GM18951 (cell line): ENCODE measurements at regions not wholly inside any gene's neighbourhood (a gene's known extent, or its start where the extent isn't known, plus 50 kb on each side); places are given as distances from the start of the nearest gene placed in this dataset.

Experiments
- POLR2A ChIP-seq: IDR thresholded peaks from 4 replicates; pipeline ENCODE4 v1.6.1; 2011; ENCODE audit warnings: mild to moderate bottlenecking; ENCODE audit not compliant: insufficient read length, insufficient read depth; ENCODE audit errors: extremely low read depth
- in situ Hi-C: fragments of 300-500 bp; cut with MboI; formaldehyde crosslinking; loops from one replicate; pipeline ENCODE4 v1.12.0; 2022; ENCODE audit warnings: low sequenced_read_pairs, mixed read lengths, inconsistent platforms; ENCODE audit not compliant: unreplicated experiment

DNA sequence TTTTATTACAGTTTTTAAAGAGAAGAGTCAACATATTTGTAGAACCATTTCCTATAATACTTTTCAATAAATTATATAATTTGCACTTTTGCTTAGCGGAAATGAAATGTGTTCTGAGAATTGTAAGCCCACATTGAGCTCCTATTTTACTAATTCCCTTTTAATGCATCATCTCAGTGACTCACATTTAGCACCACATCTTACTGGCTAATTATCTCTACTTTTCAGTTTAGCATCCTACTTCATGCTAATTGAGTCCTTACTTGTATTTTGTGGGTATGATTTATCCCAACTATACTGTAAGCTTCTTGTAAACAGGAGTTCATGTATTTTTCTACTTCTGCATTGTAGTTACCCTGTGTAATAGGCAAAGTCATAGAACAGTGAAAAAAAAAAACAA is 67.5 kb downstream of the TMX1 start:
- TF ChIP-seq POLR2A = no peak
- in situ Hi-C loops = no loop called here

DNA sequence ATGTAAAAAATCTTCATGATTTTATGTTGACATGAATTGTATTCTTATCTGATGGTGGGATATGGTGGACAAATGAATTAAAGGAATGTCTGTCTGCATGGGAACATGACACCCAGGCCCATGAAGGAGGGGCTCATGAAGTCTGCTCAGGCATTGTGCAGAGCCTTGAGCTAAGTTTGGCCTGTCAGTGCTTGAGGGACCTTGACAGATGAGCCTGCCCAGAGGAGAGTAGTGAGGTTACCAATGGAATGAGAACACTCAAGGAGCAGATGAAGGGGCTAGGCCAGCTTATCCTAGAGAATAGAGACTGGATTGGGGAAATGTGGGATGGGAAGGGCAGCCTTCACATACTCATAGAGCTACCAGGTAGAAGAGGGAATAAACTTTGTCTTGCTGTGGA is 68.8 kb downstream of the TMX1 start:
- in situ Hi-C loops = no loop called here
- TF ChIP-seq POLR2A = no peak

DNA sequence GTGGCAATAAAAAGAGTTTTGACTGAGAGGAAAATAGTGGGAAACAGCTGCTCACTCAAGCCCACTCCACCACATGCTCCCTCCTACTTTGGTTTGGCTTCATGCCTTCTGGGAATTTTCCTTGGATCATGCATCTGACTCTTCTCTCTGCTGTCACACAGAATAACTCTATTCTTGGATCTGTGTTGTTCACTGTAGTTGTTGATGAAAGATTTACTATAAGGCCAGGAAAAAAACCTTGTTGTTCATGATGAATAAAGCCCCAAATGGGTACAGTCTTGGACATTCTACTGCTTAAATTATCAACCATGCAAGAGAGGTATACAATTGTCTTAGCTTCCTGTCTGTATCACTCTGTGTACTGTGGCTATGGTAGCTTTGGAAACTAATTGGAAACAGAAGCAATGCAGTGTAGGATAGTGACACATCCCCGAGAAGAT is 70.5 kb downstream of the TMX1 start:
- in situ Hi-C loops = no loop called here
- no peak for TF ChIP-seq POLR2A

DNA sequence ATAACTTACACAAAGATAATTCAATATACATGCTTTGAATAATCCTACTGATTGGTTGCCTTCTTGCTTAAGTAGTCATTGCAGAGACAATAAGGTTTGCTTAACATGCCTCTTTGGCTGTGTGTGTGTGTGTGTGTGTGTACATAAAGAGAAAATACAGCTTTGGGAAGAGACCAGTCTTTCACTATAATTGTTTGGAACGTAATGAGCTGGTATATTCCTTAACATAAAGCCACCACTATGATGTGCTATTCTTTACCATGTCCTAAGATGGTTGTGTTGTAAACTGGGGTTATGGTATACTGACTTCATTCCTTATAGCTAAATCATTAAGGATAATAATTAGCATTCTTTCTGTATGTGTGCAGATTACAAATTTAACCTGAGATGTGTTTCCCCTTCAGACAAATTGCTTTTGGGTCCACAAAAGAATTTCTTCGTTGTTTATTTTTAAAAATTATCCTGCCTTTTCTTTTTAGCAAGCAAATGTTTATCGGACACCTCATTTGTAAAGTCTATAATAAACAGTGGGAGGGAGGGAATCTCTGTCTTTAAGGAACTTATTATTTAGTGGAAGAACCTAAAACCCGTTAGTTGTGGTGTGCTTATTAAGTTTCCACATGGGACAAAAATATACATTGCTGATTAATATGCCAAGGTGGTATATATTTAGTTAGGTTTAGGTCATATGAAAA is 74.4 kb downstream of the TMX1 start:
- in situ Hi-C loops = no loop called here
- no peak for TF ChIP-seq POLR2A

DNA sequence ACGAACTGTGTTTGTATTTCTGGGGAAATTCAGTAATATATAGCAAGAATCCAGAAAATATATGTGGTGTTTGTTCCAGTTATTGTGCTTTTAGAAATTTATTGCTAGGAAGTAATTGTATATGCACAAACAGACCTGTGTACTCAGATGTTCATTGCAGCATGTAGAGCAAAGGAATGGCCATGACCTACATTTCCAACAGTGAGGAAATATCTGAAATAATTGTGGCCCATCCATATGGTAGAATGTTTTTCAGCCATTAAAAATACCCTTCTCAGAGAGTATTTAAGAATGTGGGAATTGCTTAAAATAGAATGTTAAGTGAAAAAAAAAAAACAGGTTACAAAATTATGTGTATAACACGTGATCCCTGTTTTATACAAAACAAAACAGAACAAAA is 77.3 kb downstream of the TMX1 start:
- in situ Hi-C loops = no loop called here
- TF ChIP-seq POLR2A = no peak

DNA sequence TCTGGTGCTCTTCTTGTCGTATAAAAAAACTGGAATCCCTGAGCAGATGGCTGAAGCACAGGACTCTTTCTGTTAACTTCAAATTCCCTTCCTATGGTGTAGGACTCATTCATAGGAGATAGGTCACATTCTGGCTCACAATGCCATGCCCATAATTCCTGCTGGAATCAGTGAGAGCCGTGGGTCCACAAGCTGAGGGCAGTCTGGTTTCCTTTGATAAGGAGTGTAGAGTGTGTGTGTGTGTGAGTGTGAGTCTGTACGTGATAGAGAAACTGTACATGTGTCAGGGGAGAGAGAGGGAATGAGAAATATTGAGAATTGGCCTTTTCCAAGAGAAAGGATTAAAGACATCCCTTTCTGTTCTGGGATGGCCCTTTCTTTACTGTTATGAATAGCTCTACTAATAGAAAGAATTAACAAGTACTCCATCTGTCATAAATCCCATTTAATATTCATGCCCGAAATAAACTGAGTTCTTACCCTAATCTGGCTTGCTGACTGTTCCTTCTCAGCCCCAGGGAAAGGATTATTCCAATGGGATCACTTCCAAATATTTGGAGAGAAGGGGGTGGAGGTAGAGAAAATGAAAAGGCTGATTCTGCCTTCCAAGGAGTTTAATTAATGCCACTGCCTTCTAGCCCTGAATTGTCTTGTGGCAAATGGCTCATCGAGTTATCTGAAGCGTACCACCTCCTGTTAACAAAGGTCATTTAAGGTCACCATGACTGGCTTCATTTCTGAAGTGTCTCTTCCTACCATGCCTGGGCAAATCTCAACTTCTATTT is 79.0 kb downstream of the TMX1 start:
- in situ Hi-C loops = no loop called here
- no peak for TF ChIP-seq POLR2A

DNA sequence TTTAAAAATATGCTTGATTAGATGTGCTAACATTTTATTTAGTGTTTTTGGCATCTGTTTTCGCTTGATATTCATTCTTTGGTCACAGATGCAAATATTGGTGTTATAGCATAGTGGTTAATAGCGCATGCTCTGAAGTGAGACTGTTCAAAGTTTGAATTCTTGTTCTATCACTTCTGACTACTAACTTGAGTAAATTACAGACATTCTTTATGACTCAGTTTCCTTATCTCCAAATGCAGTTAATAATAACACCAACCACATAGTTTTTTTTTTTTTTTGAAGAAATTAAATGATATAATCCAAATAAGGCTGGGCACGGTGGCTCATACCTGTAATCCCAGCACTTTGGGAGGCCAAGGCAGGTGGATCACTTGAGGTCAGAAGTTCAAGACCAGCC is 81.0 kb downstream of the TMX1 start:
- in situ Hi-C loops = no loop called here
- no peak for TF ChIP-seq POLR2A

DNA sequence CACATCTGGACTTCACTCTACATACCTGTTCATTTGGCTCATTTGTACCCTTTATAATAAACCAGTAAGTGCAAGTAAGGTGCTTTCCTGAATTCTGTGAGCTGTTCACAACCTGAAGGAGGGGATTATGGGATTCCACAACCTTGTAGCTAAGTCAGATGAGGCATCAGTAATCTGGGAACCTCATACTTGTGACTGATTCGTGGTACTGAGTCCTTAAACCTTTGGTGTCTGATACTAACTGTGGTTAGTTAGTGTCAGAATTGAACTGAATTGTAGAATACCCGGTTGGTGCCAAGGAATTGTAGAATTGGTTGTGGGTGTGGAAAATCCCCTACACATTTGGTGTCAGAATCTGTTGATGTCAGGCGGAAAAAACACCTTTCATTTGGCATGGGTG is 83.4 kb downstream of the TMX1 start:
- in situ Hi-C loops = no loop called here
- TF ChIP-seq POLR2A = no peak

DNA sequence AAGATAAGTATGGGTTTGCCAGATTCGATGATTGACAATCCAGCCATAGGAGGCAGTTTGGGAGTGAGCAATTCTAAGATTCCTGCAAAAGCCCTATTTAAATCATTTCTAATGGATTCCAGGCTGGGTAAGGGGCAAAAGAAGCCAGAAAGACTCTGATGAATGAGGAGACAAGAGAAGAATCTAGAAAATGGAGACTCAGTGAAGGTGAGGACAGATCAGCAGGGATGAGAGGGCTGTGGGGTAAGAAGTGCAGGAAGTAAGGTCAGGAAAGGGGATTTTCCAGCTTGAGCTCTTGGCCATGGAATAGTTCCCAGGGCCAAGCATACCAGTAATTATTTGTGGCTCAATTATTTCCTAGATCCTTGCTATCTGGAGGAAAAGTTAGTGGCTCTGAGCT is 87.3 kb downstream of the TMX1 start:
- no peak for TF ChIP-seq POLR2A
- in situ Hi-C loops = no loop called here

DNA sequence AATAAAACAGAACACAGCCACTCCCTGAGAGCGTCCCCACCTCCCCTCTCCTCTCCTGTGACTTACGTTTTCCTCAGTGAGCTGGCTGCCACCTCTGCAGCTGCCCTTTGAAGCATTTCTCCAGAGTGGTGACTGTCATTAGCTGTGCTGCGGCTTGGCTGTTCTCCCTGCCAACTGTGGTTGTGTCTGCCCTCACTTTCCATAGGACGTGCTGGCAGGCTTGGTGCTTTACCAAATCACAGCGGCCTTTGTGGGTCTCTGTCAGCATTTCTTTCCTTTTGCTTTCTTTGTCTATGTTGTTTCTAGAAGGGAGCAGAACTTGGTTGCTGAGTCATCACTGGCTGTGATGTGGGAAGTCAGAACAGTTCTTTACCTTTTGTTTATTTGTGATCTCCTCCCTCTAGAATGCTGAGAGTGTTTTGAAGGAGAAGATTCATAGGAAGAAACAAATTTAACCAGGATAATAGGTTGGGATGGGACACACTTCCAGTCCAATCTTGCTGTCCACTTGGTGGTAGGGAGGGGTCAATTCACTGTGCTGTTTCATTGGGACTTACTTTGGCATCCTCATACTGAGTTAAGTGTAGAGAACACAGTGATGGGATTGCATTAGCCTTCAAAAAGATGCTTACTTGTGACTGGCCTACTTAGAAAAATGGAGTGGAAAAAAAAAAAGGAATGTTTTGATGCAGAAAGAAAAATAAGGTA is 88.2 kb downstream of the TMX1 start:
- in situ Hi-C loops = no loop called here
- no peak for TF ChIP-seq POLR2A

DNA sequence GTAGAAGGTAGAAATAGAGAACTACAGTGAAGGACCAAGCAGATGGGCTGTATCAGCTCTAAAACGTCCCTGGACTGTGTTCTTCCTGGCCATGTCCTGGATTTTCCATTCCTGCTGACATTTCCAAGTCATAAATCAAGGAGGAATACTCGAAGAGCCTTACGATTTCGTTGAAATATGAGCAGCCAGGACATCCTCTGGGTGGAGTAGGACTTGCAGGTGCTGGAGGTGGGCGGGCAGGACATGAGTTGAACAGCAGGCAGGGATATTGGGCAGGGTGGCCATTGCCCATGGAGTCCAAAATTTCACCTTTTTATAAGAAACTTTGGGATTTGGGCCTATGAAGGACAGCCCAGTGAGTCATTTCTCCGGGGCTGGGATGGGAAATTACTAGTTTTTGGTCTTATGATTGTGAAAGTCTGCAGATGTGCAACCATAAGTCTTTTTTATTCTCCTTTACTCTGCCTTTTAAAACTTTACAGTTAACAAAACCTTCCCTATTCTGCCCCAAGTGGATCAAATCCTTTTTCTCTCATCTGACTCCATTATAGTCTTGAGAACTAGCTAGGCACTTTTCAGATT is 88.8 kb downstream of the TMX1 start:
- in situ Hi-C loops = no loop called here
- TF ChIP-seq POLR2A = no peak

DNA sequence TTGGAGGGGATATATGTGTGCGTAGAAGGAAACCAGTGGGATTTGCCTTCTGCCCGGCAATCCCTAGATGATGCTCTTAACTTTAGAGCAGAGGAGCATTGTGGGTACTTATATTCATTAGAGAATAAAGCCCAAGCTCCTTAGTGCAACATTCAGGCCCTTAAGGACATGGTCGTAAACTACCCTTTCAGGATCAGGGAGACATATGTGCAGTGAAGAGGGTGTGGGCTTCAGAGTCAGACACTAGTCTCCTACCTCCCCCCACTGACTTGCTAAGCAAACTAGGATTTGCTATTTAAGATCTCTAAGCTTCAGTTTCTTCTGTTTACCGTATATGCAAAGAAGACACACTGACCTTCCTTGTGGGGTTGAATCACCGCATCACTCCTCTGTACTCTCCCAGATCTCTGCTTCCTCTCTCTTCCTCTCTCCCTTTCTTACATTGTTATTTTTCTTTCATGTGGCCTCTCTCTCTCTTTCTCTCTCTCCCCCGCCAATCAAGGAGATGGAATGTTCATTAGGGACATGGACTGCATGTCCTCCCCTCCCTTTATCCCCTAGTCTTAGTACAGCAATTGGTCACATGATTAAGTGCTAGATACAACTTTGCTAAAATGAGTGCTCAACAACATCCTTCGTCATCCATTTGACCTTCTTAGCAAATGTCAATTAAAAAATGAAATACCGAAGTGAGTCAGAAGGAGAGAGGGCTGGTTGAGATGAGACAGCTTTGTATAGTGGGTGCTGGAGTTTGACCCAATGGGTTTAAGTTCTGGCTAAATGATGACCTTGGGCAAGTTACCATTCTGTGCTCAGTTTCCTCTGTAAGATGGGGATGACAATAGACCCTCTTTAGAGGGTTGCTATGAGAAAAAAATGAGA is 91.7 kb downstream of the TMX1 start:
- in situ Hi-C loops = no loop called here
- TF ChIP-seq POLR2A = no peak
